SU-DHL-6 (cell line): ENCODE measurements at regions not wholly inside any gene's neighbourhood (a gene's known extent, or its start where the extent isn't known, plus 50 kb on each side); places are given as distances from the start of the nearest gene placed in this dataset.

Source experiments
- CTCF ChIP-seq: fragments of 200-600 bp; sonication (generic); IDR thresholded peaks from one replicate; pipeline ENCODE4 v1.5.1; 2017; ENCODE audit warnings: antibody characterized with exemption, mild to moderate bottlenecking, low read length, moderate library complexity; ENCODE audit not compliant: insufficient read depth, poor library complexity, severe bottlenecking
- EZH2phosphoT487 ChIP-seq: fragments of 200-600 bp; sonication (generic), shearing (Covaris generic); conservative IDR thresholded peaks from 2 replicates; pipeline ENCODE4 v1.6.1; 2018; ENCODE audit warnings: mild to moderate bottlenecking, antibody characterized with exemption, low read length, moderate library complexity, mixed read lengths

- TF ChIP-seq CTCF (no peak), EZH2phosphoT487 (no peak)
Observed at GRCh38 chr2:142190805-142191204, 60.0 kb upstream of the LRP1B start.
